K562 (cell line): ENCODE measurements at regions not wholly inside any gene's neighbourhood (a gene's known extent, or its start where the extent isn't known, plus 50 kb on each side); places are given as distances from the start of the nearest gene placed in this dataset.

Source experiments
- CHD4 ChIP-seq: fragments of 200-600 bp; sonication (generic); IDR thresholded peaks from 3 replicates; pipeline ENCODE4 v1.6.1; 2012; ENCODE audit warnings: low read depth, mild to moderate bottlenecking, mixed read lengths, low read length, inconsistent platforms; ENCODE audit not compliant: insufficient read depth, insufficient replicate concordance, poor library complexity, severe bottlenecking
- ZNF830 ChIP-seq: fragments of 250-450 bp; sonication (Bioruptor Pico); IDR thresholded peaks from 2 replicates; pipeline ENCODE4 v1.5.0; 2021; ENCODE audit warnings: mild to moderate bottlenecking
- ZSCAN32 ChIP-seq: fragments of 450-650 bp; formaldehyde crosslinking; IDR thresholded peaks from 2 replicates; pipeline ENCODE4 v1.4.0; 2020; ENCODE audit warnings: mild to moderate bottlenecking, moderate library complexity
- TF ChIP-seq, protein P1 (sequence below): sonication (generic); formaldehyde crosslinking; IDR thresholded peaks from 2 replicates; pipeline ENCODE4 v1.8.1; 2023; ENCODE audit warnings: mild to moderate bottlenecking, missing genetic modification reagents
- TF ChIP-seq, protein P2 (sequence below): sonication (generic); formaldehyde crosslinking; IDR thresholded peaks from 2 replicates; pipeline ENCODE4 v1.8.0; 2023; ENCODE audit warnings: mild to moderate bottlenecking, missing genetic modification reagents

DNA sequence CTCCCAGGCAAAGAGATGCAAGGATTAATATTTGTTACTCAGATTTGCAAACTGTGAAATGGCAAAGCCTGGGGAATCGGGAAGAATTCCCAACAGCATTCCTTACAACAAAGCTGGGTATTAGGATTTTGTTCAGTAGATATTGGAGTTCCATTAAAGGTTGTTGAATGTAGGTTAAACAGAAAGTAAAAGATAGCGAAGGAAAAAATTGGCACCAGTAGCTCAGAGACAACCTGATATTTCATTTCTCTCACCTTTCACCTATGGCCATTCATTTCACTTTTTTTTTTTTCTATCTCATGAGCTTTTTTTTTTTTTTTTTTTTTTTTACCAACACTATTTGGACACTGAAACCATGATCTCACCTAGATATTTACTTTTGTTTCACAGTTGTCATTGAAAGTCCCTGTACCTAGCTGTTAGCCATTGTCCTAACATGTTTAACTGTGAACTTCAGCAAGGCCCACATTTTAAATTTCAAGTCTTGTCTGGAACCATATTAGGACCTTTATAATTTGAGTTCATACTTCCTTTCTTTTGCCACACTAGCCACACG lies 552.5 kb downstream of the HAO1 start (continued):
- TF ChIP-seq ZNF830 (CRISPR knock-in tag) (no peak), ZSCAN32 (CRISPR knock-in tag) (no peak), CHD4 (no peak)
- TF ChIP-seq, protein P1, sequence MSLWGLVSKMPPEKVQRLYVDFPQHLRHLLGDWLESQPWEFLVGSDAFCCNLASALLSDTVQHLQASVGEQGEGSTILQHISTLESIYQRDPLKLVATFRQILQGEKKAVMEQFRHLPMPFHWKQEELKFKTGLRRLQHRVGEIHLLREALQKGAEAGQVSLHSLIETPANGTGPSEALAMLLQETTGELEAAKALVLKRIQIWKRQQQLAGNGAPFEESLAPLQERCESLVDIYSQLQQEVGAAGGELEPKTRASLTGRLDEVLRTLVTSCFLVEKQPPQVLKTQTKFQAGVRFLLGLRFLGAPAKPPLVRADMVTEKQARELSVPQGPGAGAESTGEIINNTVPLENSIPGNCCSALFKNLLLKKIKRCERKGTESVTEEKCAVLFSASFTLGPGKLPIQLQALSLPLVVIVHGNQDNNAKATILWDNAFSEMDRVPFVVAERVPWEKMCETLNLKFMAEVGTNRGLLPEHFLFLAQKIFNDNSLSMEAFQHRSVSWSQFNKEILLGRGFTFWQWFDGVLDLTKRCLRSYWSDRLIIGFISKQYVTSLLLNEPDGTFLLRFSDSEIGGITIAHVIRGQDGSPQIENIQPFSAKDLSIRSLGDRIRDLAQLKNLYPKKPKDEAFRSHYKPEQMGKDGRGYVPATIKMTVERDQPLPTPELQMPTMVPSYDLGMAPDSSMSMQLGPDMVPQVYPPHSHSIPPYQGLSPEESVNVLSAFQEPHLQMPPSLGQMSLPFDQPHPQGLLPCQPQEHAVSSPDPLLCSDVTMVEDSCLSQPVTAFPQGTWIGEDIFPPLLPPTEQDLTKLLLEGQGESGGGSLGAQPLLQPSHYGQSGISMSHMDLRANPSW (CRISPR knock-in tag) = no peak
- TF ChIP-seq, protein P2, sequence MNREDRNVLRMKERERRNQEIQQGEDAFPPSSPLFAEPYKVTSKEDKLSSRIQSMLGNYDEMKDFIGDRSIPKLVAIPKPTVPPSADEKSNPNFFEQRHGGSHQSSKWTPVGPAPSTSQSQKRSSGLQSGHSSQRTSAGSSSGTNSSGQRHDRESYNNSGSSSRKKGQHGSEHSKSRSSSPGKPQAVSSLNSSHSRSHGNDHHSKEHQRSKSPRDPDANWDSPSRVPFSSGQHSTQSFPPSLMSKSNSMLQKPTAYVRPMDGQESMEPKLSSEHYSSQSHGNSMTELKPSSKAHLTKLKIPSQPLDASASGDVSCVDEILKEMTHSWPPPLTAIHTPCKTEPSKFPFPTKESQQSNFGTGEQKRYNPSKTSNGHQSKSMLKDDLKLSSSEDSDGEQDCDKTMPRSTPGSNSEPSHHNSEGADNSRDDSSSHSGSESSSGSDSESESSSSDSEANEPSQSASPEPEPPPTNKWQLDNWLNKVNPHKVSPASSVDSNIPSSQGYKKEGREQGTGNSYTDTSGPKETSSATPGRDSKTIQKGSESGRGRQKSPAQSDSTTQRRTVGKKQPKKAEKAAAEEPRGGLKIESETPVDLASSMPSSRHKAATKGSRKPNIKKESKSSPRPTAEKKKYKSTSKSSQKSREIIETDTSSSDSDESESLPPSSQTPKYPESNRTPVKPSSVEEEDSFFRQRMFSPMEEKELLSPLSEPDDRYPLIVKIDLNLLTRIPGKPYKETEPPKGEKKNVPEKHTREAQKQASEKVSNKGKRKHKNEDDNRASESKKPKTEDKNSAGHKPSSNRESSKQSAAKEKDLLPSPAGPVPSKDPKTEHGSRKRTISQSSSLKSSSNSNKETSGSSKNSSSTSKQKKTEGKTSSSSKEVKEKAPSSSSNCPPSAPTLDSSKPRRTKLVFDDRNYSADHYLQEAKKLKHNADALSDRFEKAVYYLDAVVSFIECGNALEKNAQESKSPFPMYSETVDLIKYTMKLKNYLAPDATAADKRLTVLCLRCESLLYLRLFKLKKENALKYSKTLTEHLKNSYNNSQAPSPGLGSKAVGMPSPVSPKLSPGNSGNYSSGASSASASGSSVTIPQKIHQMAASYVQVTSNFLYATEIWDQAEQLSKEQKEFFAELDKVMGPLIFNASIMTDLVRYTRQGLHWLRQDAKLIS (CRISPR knock-in tag) = no peak
